T-helper 17 cell (primary cell): ENCODE measurements at regions not wholly inside any gene's neighbourhood (a gene's known extent, or its start where the extent isn't known, plus 50 kb on each side); places are given as distances from the start of the nearest gene placed in this dataset.

Source experiments
- ATAC-seq: fragments of 150-1000 bp; cut with Tn5 transposase; 2 replicates; pipeline ENCODE4 v1.10.0; 2021; ENCODE audit warnings: mild to moderate bottlenecking, moderate library complexity
- DNase-seq, 3 donors: peaks; one replicate each; pipeline versions ENCODE4 v3.0.0 to v3.0.0-alpha.2; 2020 to 2021
- H3K9me3 ChIP-seq: one replicate; pipeline ENCODE4 v1.7.0; 2013; ENCODE audit warnings: low read length, mild to moderate bottlenecking; ENCODE audit not compliant: control insufficient read depth, poor library complexity, severe bottlenecking
- H3K27ac Mint-ChIP-seq: one replicate; pipeline ENCODE4 v1.8.0; 2022; ENCODE audit warnings: mild to moderate bottlenecking, moderate library complexity, mixed read lengths
- H3K27me3 Mint-ChIP-seq: one replicate; pipeline ENCODE4 v1.8.0; 2022; ENCODE audit warnings: mixed read lengths
- H3K36me3 Mint-ChIP-seq: one replicate; pipeline ENCODE4 v1.8.0; 2022; ENCODE audit warnings: low read depth, mixed read lengths
- H3K4me1 Mint-ChIP-seq: one replicate; pipeline ENCODE4 v1.8.0; 2022; ENCODE audit warnings: mild to moderate bottlenecking, mixed read lengths
- H3K4me3 Mint-ChIP-seq: one replicate; pipeline ENCODE4 v1.8.0; 2022; ENCODE audit warnings: mild to moderate bottlenecking, moderate library complexity, mixed read lengths

DNA sequence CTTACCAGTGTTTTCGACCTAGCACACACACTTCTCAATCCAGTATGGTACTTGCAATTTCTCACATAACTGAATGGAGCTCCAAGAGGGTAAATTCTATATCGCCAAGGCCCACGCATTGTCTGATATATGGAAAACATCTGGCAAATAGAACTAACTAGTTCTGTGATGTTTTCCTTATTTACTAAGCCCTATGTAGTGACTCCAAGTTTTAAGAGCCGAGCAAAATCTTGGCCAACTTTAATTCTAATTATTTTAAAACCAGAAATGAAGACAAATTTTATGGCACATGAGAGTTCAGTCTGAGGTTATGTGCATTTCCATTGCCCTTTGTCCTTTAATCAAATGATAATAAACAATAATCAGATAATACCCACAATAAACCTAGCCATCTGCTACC is 1119.7 kb upstream of the CNTNAP5 start:
- Mint-ChIP-seq H3K27ac (no peak overlapping the region), H3K27me3 (no peaks in the 10 kb centered on the region), H3K4me1 (no peaks in the 10 kb centered on the region), H3K4me3 (no peak overlapping the region), H3K36me3 (no peaks in the 10 kb centered on the region)
- no peak for DNase-seq
- no peak for ATAC-seq
- H3K9me3 ChIP-seq: no peaks in the 10 kb centered on the region

DNA sequence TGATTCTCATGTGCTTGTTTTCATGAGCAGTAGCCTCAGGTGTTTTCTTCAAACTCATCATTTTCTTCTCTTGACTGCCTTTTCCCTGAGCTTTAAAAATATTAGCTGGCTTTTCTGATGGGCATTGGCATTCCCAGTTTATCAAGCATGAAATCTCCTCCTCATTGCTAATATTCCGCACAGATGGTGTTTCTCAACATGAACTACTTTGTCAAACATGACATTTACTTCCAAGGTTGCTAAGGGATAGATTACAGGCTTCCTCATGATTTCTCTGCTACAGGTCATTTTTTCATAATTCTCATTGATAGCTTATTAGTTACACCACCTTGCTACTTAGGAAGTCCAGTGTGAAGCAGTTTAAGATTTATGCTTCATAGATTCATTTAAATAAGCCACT is 1116.9 kb upstream of the CNTNAP5 start:
- H3K4me1 Mint-ChIP-seq: no peaks in the 10 kb centered on the region
- no peaks in the 10 kb centered on the region for H3K27me3 Mint-ChIP-seq
- DNase-seq: no peak
- ATAC-seq: no peak
- H3K36me3 Mint-ChIP-seq: no peaks in the 10 kb centered on the region
- H3K27ac Mint-ChIP-seq: no peak overlapping the region
- no peak overlapping the region for H3K4me3 Mint-ChIP-seq
- H3K9me3 ChIP-seq: no peaks in the 10 kb centered on the region

DNA sequence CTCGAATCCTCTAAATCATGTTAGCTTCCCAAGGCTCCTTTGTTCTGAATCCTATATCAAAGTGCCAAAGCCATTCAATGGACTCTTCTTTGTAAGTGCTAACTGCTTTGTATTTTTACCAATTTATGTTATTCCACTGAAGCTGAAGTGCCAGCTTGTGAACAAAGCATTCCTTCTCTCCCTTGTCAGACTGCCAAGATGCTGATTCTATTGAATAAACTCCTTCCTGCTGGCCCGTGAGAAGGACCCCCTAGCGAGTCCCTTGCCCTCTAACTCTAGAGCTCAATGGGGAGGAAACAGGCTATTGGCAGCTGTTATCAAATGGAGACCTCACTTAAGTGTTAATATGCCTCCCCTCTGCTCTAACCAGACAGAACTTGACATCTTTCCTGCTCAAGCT is 1097.9 kb upstream of the CNTNAP5 start:
- H3K36me3 Mint-ChIP-seq: no peaks in the 10 kb centered on the region
- ATAC-seq (no peak), DNase-seq (no peak)
- H3K27me3 Mint-ChIP-seq: no peaks in the 10 kb centered on the region
- no peaks in the 10 kb centered on the region for H3K9me3 ChIP-seq
- H3K4me3 Mint-ChIP-seq: no peak overlapping the region
- no peak overlapping the region for H3K27ac Mint-ChIP-seq
- no peaks in the 10 kb centered on the region for H3K4me1 Mint-ChIP-seq

DNA sequence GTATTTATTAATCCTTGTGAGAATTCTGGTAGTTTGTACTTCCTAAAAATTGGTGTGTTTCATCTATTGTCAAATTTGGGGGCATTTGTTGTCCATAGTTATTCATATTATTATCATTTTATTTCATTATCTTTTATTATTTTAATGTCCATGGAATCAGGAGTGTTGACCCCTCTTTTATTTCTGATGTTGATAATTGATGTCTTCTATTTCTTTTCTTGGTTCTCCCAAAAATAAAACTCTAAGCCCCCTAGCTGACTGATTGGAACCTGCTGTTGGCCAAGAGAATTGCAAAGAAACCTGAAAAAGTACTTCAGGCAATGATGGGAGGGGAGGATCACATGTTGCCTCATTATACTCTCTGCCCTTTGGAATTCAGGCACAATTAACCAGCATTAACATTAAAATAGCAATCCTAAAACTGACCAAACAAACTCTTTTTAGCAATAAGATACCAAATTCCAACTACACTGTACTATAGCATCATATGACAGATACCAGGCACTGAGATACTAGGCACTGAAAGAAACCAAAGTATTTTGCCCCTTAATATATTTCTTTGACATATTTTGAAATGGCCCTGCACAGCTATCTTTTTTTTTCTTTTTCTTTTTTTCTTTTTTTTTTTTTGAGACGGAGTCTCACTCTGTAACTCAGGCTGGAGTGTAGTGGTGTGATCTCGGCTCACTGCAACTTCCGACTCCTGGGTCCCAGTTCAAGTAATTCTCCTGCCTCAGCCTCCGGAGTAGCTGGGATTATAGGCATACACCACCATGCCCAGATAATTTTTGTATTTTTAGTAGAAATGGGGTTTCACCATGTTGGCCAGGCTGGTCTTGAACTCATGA is 1097.2 kb upstream of the CNTNAP5 start:
- Mint-ChIP-seq H3K36me3 (no peaks in the 10 kb centered on the region), H3K27ac (no peak overlapping the region)
- no peak for DNase-seq

DNA sequence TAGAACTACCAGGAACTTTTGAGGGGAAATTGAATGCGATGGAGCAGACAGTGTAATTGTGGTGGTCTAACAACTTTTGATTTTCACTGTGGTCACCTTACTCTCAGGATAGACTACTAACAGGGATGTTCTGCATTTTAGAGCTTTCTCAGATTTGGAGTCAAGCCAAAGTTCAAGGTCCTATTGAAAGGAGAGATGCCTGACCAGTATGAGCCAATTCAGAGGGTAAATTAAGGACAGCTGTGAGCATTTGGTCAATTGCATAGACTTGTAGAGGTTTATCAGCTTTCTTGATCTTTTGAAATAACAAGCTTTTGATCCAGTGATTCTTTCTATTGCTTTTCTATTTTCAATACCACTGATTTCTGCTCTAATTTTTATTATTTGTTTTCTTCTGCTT is 1095.7 kb upstream of the CNTNAP5 start:
- H3K36me3 Mint-ChIP-seq: no peaks in the 10 kb centered on the region
- ATAC-seq: no peak

More for the DNA sequence above, 1097.2 kb upstream of the CNTNAP5 start:
- Mint-ChIP-seq H3K4me3 (no peak overlapping the region), H3K4me1 (no peaks in the 10 kb centered on the region), H3K27me3 (no peaks in the 10 kb centered on the region)
- H3K9me3 ChIP-seq: no peaks in the 10 kb centered on the region
- no peak for ATAC-seq

DNA sequence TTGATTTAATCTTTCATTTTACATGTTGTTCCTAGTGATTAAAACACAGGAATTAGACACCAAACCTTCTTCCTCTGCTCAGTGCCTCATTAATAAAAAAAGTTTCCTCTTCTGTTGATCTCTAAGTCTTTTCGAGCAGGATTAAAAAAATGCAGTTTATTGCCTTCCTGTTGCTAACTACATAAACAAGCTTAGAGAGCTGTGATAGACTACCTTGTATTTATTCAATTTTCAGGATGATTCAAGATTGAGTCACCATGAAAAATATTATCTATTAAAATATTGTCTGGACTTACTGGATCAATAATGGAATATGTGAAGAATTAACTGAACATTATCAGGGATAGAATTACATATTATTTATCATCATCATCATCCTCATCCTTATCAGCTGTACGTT is 1089.6 kb upstream of the CNTNAP5 start:
- no peak for ATAC-seq
- no peaks in the 10 kb centered on the region for H3K4me1 Mint-ChIP-seq
- H3K4me3 Mint-ChIP-seq: no peak overlapping the region
- no peaks in the 10 kb centered on the region for H3K36me3 Mint-ChIP-seq
- H3K27ac Mint-ChIP-seq: no peak overlapping the region
- DNase-seq: no peak
- H3K27me3 Mint-ChIP-seq: no peaks in the 10 kb centered on the region
- no peaks in the 10 kb centered on the region for H3K9me3 ChIP-seq

More for the DNA sequence above, 1095.7 kb upstream of the CNTNAP5 start:
- no peaks in the 10 kb centered on the region for H3K9me3 ChIP-seq
- Mint-ChIP-seq H3K4me3 (no peak overlapping the region), H3K4me1 (no peaks in the 10 kb centered on the region), H3K27ac (no peak overlapping the region), H3K27me3 (no peaks in the 10 kb centered on the region)
- no peak for DNase-seq

DNA sequence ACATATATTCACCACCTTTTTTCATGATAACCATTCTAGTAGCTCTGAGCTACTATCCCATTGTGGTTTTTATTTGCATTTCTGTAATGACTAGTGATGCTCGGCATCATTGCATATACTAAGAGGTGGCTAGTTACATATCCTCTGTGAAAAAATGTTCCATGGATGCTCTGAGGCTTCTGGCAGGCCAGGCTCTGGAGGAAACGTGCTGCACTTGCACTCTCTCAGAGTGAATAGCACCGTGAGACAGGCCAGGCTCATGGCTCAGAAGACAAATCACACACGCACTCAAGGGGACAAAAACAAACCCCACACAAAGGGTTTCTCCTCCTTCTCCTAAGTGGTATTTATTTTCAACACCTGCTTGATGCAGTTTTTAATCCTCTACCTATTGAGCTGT is 1085.3 kb upstream of the CNTNAP5 start:
- ATAC-seq: no peak
- H3K4me3 Mint-ChIP-seq: no peak overlapping the region

DNA sequence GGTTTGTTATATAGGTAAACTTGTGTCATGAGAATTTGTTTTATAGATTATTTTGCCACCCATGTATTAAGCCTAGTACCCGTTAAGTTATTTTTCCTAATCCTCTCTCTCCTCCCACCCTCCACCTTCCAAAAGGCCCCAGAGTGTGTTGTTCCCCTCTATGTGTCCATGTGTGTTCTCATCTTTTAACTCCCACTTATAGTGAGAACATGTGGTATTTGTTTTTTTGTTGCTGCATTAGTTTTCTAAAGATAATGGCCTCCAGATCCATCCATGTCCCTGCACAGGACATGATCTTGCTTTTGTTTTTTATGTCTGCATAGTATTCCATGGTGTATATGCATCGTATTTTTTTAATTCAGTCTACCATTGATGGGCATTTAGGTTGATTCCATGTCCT is 1075.6 kb upstream of the CNTNAP5 start:
- H3K27me3 Mint-ChIP-seq: no peaks in the 10 kb centered on the region
- no peak overlapping the region for H3K4me3 Mint-ChIP-seq
- no peaks in the 10 kb centered on the region for H3K9me3 ChIP-seq
- DNase-seq (no peak), ATAC-seq (no peak)
- H3K4me1 Mint-ChIP-seq: no peaks in the 10 kb centered on the region
- no peak overlapping the region for H3K27ac Mint-ChIP-seq
- no peaks in the 10 kb centered on the region for H3K36me3 Mint-ChIP-seq

More for the DNA sequence above, 1085.3 kb upstream of the CNTNAP5 start:
- H3K9me3 ChIP-seq: no peaks in the 10 kb centered on the region
- no peaks in the 10 kb centered on the region for H3K36me3 Mint-ChIP-seq
- H3K27me3 Mint-ChIP-seq: no peaks in the 10 kb centered on the region
- no peaks in the 10 kb centered on the region for H3K4me1 Mint-ChIP-seq
- no peak for DNase-seq
- no peak overlapping the region for H3K27ac Mint-ChIP-seq

DNA sequence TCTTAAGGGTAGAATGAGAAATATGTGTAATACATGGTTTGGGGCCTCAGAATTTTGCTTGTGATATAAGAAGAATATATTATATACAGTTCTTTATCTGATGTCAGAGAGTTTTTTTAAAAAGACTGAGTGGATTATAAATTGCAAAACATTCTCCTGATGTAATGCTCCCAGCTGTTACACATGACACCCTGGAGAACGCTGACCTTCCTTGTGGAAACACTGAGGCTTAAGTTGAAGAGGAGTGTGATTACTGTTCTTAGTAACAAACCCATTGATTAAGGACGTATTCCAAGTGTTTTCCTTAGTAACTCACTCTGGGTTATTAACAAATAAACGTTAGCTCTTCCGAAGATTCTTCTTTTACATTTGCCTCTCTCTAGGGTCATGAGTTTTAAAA is 1069.3 kb upstream of the CNTNAP5 start:
- DNase-seq (no peak), ATAC-seq (no peak)
- peaks cover 3% of the 10 kb centered on the region for H3K9me3 ChIP-seq
- no peak overlapping the region for H3K27ac Mint-ChIP-seq
- H3K4me1 Mint-ChIP-seq: no peaks in the 10 kb centered on the region
- H3K4me3 Mint-ChIP-seq: no peak overlapping the region
- no peaks in the 10 kb centered on the region for H3K27me3 Mint-ChIP-seq
- no peaks in the 10 kb centered on the region for H3K36me3 Mint-ChIP-seq

DNA sequence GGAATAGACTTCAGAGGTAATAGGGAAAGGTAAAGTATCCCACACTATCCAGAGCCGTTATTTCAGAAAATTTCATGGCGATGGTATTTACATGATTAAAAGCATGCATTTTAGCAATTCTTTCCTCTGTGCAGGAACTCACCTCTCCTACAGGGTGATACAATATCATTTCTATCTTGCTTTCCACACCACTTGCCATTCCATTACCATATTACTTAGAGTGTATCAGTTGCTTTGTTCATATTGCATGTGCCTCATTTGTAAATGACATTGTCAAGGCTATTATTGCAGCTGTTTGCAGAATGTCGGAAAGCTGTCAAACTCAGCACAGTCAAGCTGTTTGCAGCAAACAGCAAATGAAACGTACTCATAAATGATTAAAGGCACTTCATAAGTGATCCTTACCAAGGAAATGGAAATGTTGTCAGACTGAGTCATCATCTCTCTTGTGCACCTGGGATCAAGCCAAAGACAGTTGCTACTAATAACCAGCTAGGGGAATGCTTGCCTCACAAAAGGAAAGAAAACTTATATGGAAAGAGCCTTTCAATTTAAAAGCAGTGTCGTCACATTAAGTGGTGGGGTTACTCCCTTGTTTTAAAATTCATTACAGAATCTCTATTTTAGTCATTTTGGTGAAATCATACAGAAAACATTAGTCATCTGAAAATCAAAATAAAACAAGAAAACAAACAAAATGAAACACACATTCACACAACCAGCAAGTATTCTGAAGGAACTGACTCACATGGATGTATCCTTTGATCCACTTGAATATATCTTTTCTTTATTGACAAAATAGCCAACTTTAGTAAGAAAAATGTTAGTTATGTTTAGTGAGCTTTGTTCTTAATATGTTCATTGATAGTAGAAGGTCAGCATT is 1064.1 kb upstream of the CNTNAP5 start:
- ATAC-seq (no peak), DNase-seq (no peak)
- peaks cover 3% of the 10 kb centered on the region for H3K9me3 ChIP-seq
- Mint-ChIP-seq H3K4me3 (no peak overlapping the region), H3K27me3 (no peaks in the 10 kb centered on the region), H3K36me3 (no peaks in the 10 kb centered on the region), H3K27ac (no peak overlapping the region), H3K4me1 (no peaks in the 10 kb centered on the region)

DNA sequence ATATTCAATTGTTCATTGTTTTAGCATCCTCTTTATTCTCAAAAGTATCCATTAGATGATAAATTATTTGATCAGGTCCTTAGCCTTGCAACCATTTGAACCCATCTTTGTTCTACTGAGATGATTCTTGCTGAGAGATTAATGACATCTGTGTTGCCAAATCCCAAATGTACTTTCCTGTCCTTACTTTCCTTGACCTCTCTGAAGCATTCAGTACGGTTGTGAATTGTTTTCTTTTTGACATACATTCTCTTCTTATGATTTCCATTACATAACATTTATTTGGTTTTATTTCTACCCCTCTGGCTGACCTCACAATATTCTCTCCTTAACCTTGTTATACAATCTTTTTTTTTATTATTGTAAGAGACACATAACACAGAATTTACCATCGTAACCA is 1058.6 kb upstream of the CNTNAP5 start:
- no peaks in the 10 kb centered on the region for H3K4me1 Mint-ChIP-seq
- no peak overlapping the region for H3K27ac Mint-ChIP-seq

DNA sequence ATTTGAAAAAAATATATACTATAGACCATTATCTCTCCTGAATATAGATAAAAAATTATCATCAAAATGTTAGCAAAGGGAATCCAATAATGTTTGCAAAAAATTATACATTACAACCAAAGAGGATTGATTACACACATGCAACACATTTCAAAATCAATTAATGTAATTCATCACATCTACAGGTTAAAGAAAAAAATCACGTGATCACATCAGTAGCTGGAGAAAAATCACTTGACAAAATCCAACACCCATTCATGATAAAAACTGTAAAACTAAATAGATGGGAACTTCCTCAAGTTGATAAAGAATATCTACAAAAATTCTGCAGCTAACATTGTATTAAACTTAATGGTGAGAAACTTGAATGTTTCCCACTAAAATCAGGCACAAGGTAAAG is 1047.5 kb upstream of the CNTNAP5 start:
- H3K4me3 Mint-ChIP-seq: no peak overlapping the region
- H3K9me3 ChIP-seq: peaks cover 5% of the 10 kb centered on the region
- no peaks in the 10 kb centered on the region for H3K4me1 Mint-ChIP-seq

More for the DNA sequence above, 1058.6 kb upstream of the CNTNAP5 start:
- H3K4me3 Mint-ChIP-seq: no peak overlapping the region
- DNase-seq: no peak
- no peaks in the 10 kb centered on the region for H3K36me3 Mint-ChIP-seq
- ATAC-seq: no peak
- H3K27me3 Mint-ChIP-seq: no peaks in the 10 kb centered on the region
- peaks cover 3% of the 10 kb centered on the region for H3K9me3 ChIP-seq

DNA sequence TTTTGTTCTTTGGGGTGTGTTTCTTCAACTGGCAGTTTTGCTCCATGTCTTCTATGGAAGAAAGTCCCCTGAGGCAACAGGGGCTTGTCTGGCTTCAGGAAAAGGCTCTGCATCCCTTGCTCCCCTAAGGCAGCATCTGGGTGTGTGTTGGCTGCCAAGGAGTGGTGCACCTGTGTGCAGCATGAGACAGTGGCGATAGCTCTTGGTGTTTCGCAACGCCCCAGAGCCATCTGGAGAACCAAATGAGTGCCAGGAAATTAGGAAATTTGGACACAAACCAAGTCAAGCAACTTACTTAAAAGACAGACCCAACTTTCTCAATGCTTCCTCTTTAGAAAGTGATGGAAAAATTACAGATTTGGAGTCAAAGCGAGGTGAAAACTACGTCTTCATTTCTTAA is 1044.4 kb upstream of the CNTNAP5 start:
- Mint-ChIP-seq H3K36me3 (no peaks in the 10 kb centered on the region), H3K27me3 (no peaks in the 10 kb centered on the region), H3K27ac (no peak overlapping the region), H3K4me1 (no peaks in the 10 kb centered on the region), H3K4me3 (no peak overlapping the region)
- H3K9me3 ChIP-seq: peaks cover 5% of the 10 kb centered on the region
- DNase-seq: no peak
- no peak for ATAC-seq

More for the DNA sequence above, 1047.5 kb upstream of the CNTNAP5 start:
- H3K36me3 Mint-ChIP-seq: no peaks in the 10 kb centered on the region
- no peaks in the 10 kb centered on the region for H3K27me3 Mint-ChIP-seq
- DNase-seq (no peak), ATAC-seq (no peak)
- no peak overlapping the region for H3K27ac Mint-ChIP-seq
